B cell (primary cell): ENCODE measurements at regions not wholly inside any gene's neighbourhood (a gene's known extent, or its start where the extent isn't known, plus 50 kb on each side); places are given as distances from the start of the nearest gene placed in this dataset.

Source experiments
- ATAC-seq: fragments of 200-7000 bp; cut with Tn5 transposase; one replicate; pipeline ENCODE4 v1.10.0; 2021; ENCODE audit warnings: low read depth, mild to moderate bottlenecking, moderate number of reproducible peaks, moderate library complexity
- CTCF ChIA-PET: fragments of 350-600 bp; sonication (Branson Sonifier 250); formaldehyde crosslinking; loops from one replicate; lab custom pipeline; 2021; ENCODE audit warnings: antibody characterized with exemption, inconsistent platforms; lab: Charles Lee
- POLR2A ChIA-PET: fragments of 350-600 bp; sonication (Branson Sonifier 250); formaldehyde crosslinking; loops from one replicate; lab custom pipeline; 2021; ENCODE audit warnings: antibody characterized with exemption; lab: Charles Lee
- DNase-seq: peaks from one replicate; pipeline ENCODE4 v3.0.0; 2013
- H2AFZ ChIP-seq: 2 replicates; pipeline ENCODE4 v1.6.1; 2012; ENCODE audit warnings: mild to moderate bottlenecking, low read depth, low read length; ENCODE audit not compliant: insufficient read depth, poor library complexity, severe bottlenecking
- H3K27ac ChIP-seq, 2 donors: 1 replicate in 1 of 2; 2 replicates in 1 of 2; pipeline ENCODE4 v1.5.1; 2012 to 2013; ENCODE audit warnings: low read length in 2 of 2, mild to moderate bottlenecking in 2 of 2, moderate library complexity in 1 of 2
- H3K27me3 ChIP-seq, 4 experiments: fragments of 200-600 bp in 1 of 4; sonication (generic) in 1 of 4; replicated peaks in 1 of 4; 1 replicate in 2 of 4; 2 replicates in 2 of 4; pipeline versions ENCODE4 v1.6.1 to v1.7.0; 2013 to 2016; ENCODE audit warnings: low read length in 3 of 4, mild to moderate bottlenecking in 2 of 4, mixed read lengths in 1 of 4, moderate library complexity in 1 of 4; ENCODE audit not compliant: insufficient read depth in 4 of 4, control insufficient read depth in 3 of 4; ENCODE audit errors: control extremely low read depth in 1 of 4
- H3K36me3 ChIP-seq, 2 experiments: replicated peaks in 1 of 2; 1 replicate in 1 of 2; 2 replicates in 1 of 2; pipeline versions ENCODE4 v1.6.1 to v1.7.1; 2013; ENCODE audit warnings: low read length in 1 of 2; ENCODE audit not compliant: insufficient read depth in 2 of 2, control insufficient read depth in 1 of 2; ENCODE audit errors: control extremely low read depth in 1 of 2, extremely low read depth in 1 of 2
- H3K4me1 ChIP-seq, 2 donors: fragments of 200-600 bp in 1 of 2; sonication (generic) in 1 of 2; 1 replicate in 1 of 2; 2 replicates in 1 of 2; pipeline versions ENCODE4 v1.5.1 to v1.6.1; 2013 to 2017; ENCODE audit warnings: low read length in 2 of 2; ENCODE audit not compliant: control insufficient read depth in 2 of 2, insufficient read depth in 2 of 2
- H3K4me2 ChIP-seq: replicated peaks from 2 replicates; pipeline ENCODE3; 2012; ENCODE audit warnings: mild to moderate bottlenecking, low read depth, low read length; ENCODE audit not compliant: poor library complexity, severe bottlenecking
- H3K4me3 ChIP-seq, 5 experiments: fragments of 200-600 bp in 1 of 5; sonication (generic) in 1 of 5; 1 replicate in 3 of 5; 2 replicates in 2 of 5; pipeline versions ENCODE4 v1.5.1 to v1.7.0; 2011 to 2016; ENCODE audit warnings: low read length in 4 of 5, mild to moderate bottlenecking in 4 of 5, low read depth in 2 of 5, control low read depth in 1 of 5, moderate library complexity in 1 of 5; ENCODE audit not compliant: insufficient read depth in 1 of 5; ENCODE audit errors: control extremely low read depth in 1 of 5, extremely low read depth in 1 of 5
- H3K79me2 ChIP-seq: fragments of 200-600 bp; sonication (generic); one replicate; pipeline ENCODE4 v1.6.0; 2016; ENCODE audit warnings: low read length; ENCODE audit not compliant: control insufficient read depth, insufficient read depth
- H3K9ac ChIP-seq: fragments of 200-600 bp; sonication (generic); 2 replicates; pipeline ENCODE4 v1.6.1; 2017; ENCODE audit warnings: mild to moderate bottlenecking, low read length, moderate library complexity
- H3K9me3 ChIP-seq, 3 donors: one replicate each; pipeline versions ENCODE4 v1.6.1 to v1.7.1; 2013; ENCODE audit warnings: low read length in 2 of 3; ENCODE audit not compliant: control insufficient read depth in 2 of 3, insufficient read depth in 1 of 3; ENCODE audit errors: control extremely low read depth in 1 of 3
- H4K20me1 ChIP-seq: 2 replicates; pipeline ENCODE4 v1.6.0; 2012; ENCODE audit warnings: mild to moderate bottlenecking, low read length; ENCODE audit not compliant: insufficient read depth, control insufficient read depth, poor library complexity, severe bottlenecking
- H3K27ac Mint-ChIP-seq: one replicate; pipeline ENCODE4 v1.8.0; 2021; ENCODE audit warnings: mixed read lengths
- H3K27me3 Mint-ChIP-seq: one replicate; pipeline ENCODE4 v1.8.0; 2021; ENCODE audit warnings: mixed read lengths
- H3K4me1 Mint-ChIP-seq: one replicate; pipeline ENCODE4 v1.8.0; 2021; ENCODE audit warnings: mixed read lengths
- H3K4me3 Mint-ChIP-seq: one replicate; pipeline ENCODE4 v1.8.0; 2021; ENCODE audit warnings: mixed read lengths
- H3K9me3 Mint-ChIP-seq: one replicate; pipeline ENCODE4 v1.8.0; 2022; ENCODE audit warnings: mixed read lengths; ENCODE audit not compliant: insufficient read depth
- EZH2 ChIP-seq: IDR thresholded peaks from 2 replicates; pipeline ENCODE4 v1.6.1; 2012; ENCODE audit warnings: borderline replicate concordance, low read depth, mild to moderate bottlenecking, moderate library complexity, low read length; ENCODE audit not compliant: insufficient read depth, poor library complexity, severe bottlenecking
- WGBS: methylation state at CpG from one replicate; pipeline ENCODE4 v1.1.5; 2013; ENCODE audit warnings: missing lambda C conversion rate; ENCODE audit not compliant: insufficient coverage; 5-methylcytosine and 5-hydroxymethylcytosine counted together
- intact Hi-C: fragments of 100-400 bp; cut with micrococcal nuclease; formaldehyde crosslinking; loops from one replicate; pipeline ENCODE4 v1.10.0; 2022
- TF ChIP-seq, protein P1 (sequence below): fragments of 200-600 bp; IDR thresholded peaks from one replicate; pipeline ENCODE4 v1.8.0; 2022; ENCODE audit warnings: antibody characterized with exemption, mild to moderate bottlenecking

DNA sequence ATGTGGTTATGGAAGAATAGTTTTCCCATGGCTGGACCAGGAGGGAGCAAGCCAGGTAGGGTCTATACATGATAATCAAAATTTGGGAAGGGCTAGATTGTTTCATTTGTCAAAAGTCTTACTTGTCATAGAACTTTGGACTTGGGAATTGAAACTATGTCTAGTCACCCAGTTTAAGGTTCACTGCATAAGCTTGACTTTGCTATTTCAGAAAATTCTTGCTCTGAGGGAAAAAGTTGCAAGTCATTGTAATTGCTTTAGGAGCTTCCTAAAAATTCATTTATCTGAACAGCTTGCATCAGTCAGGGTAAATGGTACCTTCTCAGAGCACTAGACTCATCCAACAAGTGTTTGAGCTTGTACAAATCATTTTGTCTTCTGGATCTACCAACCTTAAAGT is 1194.7 kb downstream of the GALC start:
- TF ChIP-seq, protein P1, sequence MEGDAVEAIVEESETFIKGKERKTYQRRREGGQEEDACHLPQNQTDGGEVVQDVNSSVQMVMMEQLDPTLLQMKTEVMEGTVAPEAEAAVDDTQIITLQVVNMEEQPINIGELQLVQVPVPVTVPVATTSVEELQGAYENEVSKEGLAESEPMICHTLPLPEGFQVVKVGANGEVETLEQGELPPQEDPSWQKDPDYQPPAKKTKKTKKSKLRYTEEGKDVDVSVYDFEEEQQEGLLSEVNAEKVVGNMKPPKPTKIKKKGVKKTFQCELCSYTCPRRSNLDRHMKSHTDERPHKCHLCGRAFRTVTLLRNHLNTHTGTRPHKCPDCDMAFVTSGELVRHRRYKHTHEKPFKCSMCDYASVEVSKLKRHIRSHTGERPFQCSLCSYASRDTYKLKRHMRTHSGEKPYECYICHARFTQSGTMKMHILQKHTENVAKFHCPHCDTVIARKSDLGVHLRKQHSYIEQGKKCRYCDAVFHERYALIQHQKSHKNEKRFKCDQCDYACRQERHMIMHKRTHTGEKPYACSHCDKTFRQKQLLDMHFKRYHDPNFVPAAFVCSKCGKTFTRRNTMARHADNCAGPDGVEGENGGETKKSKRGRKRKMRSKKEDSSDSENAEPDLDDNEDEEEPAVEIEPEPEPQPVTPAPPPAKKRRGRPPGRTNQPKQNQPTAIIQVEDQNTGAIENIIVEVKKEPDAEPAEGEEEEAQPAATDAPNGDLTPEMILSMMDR, result no peak
- TF ChIP-seq EZH2, result no peak
- POLR2A ChIA-PET, result no interaction called here
- no peaks in the 10 kb centered on the region for H3K9me3 Mint-ChIP-seq

DNA sequence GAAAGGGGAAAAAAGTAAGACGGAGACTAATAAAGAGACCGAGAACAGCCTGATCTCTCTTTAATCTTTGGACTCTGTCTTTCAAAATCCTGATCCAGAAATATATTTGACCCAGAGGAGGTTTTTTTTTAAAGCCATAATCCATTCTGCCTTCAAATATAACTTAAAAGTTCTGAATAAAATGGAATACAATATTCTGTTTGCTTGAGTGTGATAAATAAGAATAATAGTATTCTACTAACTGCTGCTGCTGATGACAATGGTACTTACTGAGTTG is 1196.0 kb downstream of the GALC start:
- H3K27me3 Mint-ChIP-seq, result no peaks in the 10 kb centered on the region
- Histone ChIP-seq H3K4me1 (no peaks in the 10 kb centered on the region), H3K4me3 (no peak overlapping the region), H3K27ac (no peak overlapping the region), H4K20me1 (no peaks in the 10 kb centered on the region), H3K79me2 (no peaks in the 10 kb centered on the region), H3K27me3 (no peaks in the 10 kb centered on the region), H2AFZ (no peak overlapping the region), H3K9ac (no peak overlapping the region), H3K36me3 (no peaks in the 10 kb centered on the region), H3K9me3 (peaks cover 0 to 4% (median 0%) of the 10 kb centered on the region in 3 donors), H3K4me2 (no peak overlapping the region)
- TF ChIP-seq, protein P1, result no peak
- TF ChIP-seq EZH2, result no peak
- no peaks in the 10 kb centered on the region for H3K4me1 Mint-ChIP-seq
- intact Hi-C loops, result no loop called here
- no peak overlapping the region for H3K27ac Mint-ChIP-seq
- no peak for ATAC-seq
- ChIA-PET POLR2A (no interaction called here), CTCF (no interaction called here)
- H3K4me3 Mint-ChIP-seq, result no peak overlapping the region
- H3K9me3 Mint-ChIP-seq, result no peaks in the 10 kb centered on the region
- DNase-seq, result no peak
- WGBS, result 80% methylated on average over 1 of the region's 2 CpGs

More for the DNA sequence above, 1194.7 kb downstream of the GALC start:
- intact Hi-C loops, result no loop called here
- Histone ChIP-seq H3K4me2 (no peak overlapping the region), H3K27me3 (no peaks in the 10 kb centered on the region), H4K20me1 (no peaks in the 10 kb centered on the region), H3K27ac (no peak overlapping the region), H3K4me3 (no peak overlapping the region), H3K36me3 (no peaks in the 10 kb centered on the region), H3K9me3 (no peaks in the 10 kb centered on the region), H3K9ac (no peak overlapping the region), H2AFZ (no peak overlapping the region), H3K4me1 (no peaks in the 10 kb centered on the region), H3K79me2 (no peaks in the 10 kb centered on the region)
- no peak overlapping the region for H3K27ac Mint-ChIP-seq
- H3K4me1 Mint-ChIP-seq, result no peaks in the 10 kb centered on the region
- DNase-seq (no peak), ATAC-seq (no peak)
- no peak overlapping the region for H3K4me3 Mint-ChIP-seq
- H3K27me3 Mint-ChIP-seq, result no peaks in the 10 kb centered on the region
- CTCF ChIA-PET, result no interaction called here
